Stomach (tissue), 8 donors: ENCODE measurements at regions not wholly inside any gene's neighbourhood (a gene's known extent, or its start where the extent isn't known, plus 50 kb on each side); places are given as distances from the start of the nearest gene placed in this dataset.

Experiments
- DNase-seq, 2 donors: peaks; one replicate each; pipeline versions ENCODE4 v3.0.0 to v3.0.0-alpha.2; 2013 to 2019
- H3K27ac ChIP-seq, 5 donors: fragments of 200-600 bp in 4 of 5; sonication (generic) in 4 of 5; one replicate each; pipeline ENCODE4 v1.5.1; 2013 to 2019; ENCODE audit warnings: mild to moderate bottlenecking in 1 of 5, moderate library complexity in 1 of 5
- H3K27me3 ChIP-seq, 3 donors: fragments of 200-600 bp; sonication (generic); one replicate each; pipeline ENCODE4 v1.5.1; 2017 to 2019; ENCODE audit warnings: mixed run types in 1 of 3
- H3K36me3 ChIP-seq, 4 donors: fragments of 200-600 bp; sonication (generic); 1 replicate in 3 of 4; 2 replicates in 1 of 4; pipeline ENCODE4 v1.5.1; 2016 to 2019
- H3K4me1 ChIP-seq, 4 donors: fragments of 200-600 bp; sonication (generic); one replicate each; pipeline ENCODE4 v1.5.1; 2016 to 2019
- H3K4me3 ChIP-seq, 4 donors: fragments of 200-600 bp; sonication (generic) in 3 of 4; one replicate each; pipeline ENCODE4 v1.5.1; 2016 to 2019; ENCODE audit warnings: mild to moderate bottlenecking in 1 of 4
- H3K9me3 ChIP-seq, 4 donors: fragments of 200-600 bp; sonication (generic); one replicate each; pipeline ENCODE4 v1.5.1; 2016 to 2019
- EP300 ChIP-seq: sonication (generic); formaldehyde crosslinking; IDR thresholded peaks from one replicate; pipeline ENCODE4 v1.6.1; 2017; ENCODE audit warnings: antibody characterized with exemption
- POLR2A ChIP-seq, 4 donors: fragments of 450-650 bp; IDR thresholded peaks; one replicate each; pipeline ENCODE4 v1.6.1; 2016; ENCODE audit warnings: antibody characterized with exemption in 4 of 4, control low read depth in 2 of 4, mild to moderate bottlenecking in 1 of 4, moderate library complexity in 1 of 4
- POLR2AphosphoS5 ChIP-seq, 3 donors: sonication (generic); formaldehyde crosslinking; IDR thresholded peaks; one replicate each; pipeline ENCODE4 v1.6.1; 2016; ENCODE audit warnings: antibody characterized with exemption in 3 of 3
- WGBS, 5 donors: extraction: QIAGEN DNeasy Blood & Tissue Kit in 3 of 5; methylation state at CpG; one replicate each; pipeline versions ENCODE4 v1.1.5 to v1.1.7; 2013 to 2018; 5-methylcytosine and 5-hydroxymethylcytosine counted together
- intact Hi-C: fragments of 100-400 bp; cut with DNase I; formaldehyde crosslinking; loops from one replicate; pipeline ENCODE4 v1.15.1; 2023; ENCODE audit warnings: low total_unique reads
- TF ChIP-seq, protein P1 (sequence below), 7 experiments: fragments of 450-650 bp in 4 of 7; fragments of 200-600 bp in 3 of 7; sonication (generic) in 3 of 7; IDR thresholded peaks; one replicate each; pipeline ENCODE4 v1.5.1; 2016 to 2019; ENCODE audit warnings: antibody characterized with exemption in 7 of 7, control low read depth in 2 of 7, mild to moderate bottlenecking in 1 of 7
- donor health status: healthy with polysubstance abuse.
- donor health status: Bipolar disorder and iron deficiency.
- donor health status: healthy.

DNA sequence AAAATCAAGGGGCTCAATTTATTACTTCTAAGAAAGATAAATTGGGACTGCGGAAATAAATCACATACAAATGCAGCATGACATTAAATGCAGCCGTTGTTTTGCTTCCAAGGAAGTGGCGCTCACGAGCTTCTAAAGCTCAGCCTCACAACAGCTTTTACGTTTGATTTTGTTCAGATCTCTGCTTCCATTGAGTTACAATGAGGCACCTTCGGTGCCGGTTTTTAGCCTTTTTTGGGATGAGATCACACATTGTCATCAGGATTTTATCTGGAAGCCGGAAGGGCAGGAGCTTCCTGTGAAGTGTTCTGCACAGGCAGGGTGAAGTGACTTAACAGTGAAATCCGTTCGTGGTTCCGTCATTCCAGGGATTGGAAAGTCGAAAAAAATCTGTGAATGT lies 209.8 kb downstream of the DCDC2C start:
- H3K27me3 ChIP-seq, result no peaks in the 10 kb centered on the region
- H3K4me1 ChIP-seq, result no peaks in the 10 kb centered on the region
- WGBS, 5 donors, result 60 to 76% (median 73%) methylated on average over 12 of the region's 12 CpGs
- no peak for DNase-seq
- no peaks in the 10 kb centered on the region for H3K36me3 ChIP-seq
- H3K9me3 ChIP-seq, result peaks cover 0 to 17% (median 10%) of the 10 kb centered on the region in 4 donors
- H3K4me3 ChIP-seq, result no peak overlapping the region
- intact Hi-C loops, result no loop called here
- TF ChIP-seq, protein P1, sequence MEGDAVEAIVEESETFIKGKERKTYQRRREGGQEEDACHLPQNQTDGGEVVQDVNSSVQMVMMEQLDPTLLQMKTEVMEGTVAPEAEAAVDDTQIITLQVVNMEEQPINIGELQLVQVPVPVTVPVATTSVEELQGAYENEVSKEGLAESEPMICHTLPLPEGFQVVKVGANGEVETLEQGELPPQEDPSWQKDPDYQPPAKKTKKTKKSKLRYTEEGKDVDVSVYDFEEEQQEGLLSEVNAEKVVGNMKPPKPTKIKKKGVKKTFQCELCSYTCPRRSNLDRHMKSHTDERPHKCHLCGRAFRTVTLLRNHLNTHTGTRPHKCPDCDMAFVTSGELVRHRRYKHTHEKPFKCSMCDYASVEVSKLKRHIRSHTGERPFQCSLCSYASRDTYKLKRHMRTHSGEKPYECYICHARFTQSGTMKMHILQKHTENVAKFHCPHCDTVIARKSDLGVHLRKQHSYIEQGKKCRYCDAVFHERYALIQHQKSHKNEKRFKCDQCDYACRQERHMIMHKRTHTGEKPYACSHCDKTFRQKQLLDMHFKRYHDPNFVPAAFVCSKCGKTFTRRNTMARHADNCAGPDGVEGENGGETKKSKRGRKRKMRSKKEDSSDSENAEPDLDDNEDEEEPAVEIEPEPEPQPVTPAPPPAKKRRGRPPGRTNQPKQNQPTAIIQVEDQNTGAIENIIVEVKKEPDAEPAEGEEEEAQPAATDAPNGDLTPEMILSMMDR (IDR thresholded peaks at IDR 0.05), result no peak
- no peak for TF ChIP-seq POLR2AphosphoS5 (IDR thresholded peaks at IDR 0.05)
- no peak for TF ChIP-seq POLR2A (IDR thresholded peaks at IDR 0.05)
- no peak for TF ChIP-seq EP300
- no peak overlapping the region for H3K27ac ChIP-seq

DNA sequence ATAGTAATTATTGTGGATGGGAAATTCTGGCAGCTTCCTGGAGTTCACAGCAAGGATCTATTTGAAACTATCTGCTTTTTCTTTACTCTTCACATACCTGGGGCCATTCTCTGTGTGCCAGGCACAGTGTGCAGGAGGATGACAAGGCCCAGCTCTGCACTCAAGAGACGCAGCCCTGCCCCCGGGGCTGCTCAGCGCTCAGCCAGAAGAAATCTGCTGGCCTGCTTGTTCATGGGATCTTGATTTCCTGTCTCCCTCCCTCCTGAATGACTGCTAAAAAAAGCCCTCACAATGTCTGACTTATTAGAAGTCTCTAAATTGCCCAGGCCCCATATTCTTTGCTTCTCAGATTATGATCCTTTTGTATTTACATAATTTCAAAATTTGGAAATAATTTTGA lies 210.9 kb downstream of the DCDC2C start:
- no peaks in the 10 kb centered on the region for H3K27me3 ChIP-seq
- H3K36me3 ChIP-seq, result no peaks in the 10 kb centered on the region
- no peak for DNase-seq
- H3K9me3 ChIP-seq, result peaks cover 0 to 6% (median 2%) of the 10 kb centered on the region in 4 donors
- H3K4me3 ChIP-seq, result no peak overlapping the region
- no peaks in the 10 kb centered on the region for H3K4me1 ChIP-seq
- 65 to 70% (median 68%) methylated on average over 3 of the region's 3 CpGs for WGBS, 5 donors
- TF ChIP-seq, protein P1 (IDR thresholded peaks at IDR 0.05), result no peak
- TF ChIP-seq POLR2A (IDR thresholded peaks at IDR 0.05), result no peak
- TF ChIP-seq POLR2AphosphoS5 (IDR thresholded peaks at IDR 0.05), result no peak
- no peak for TF ChIP-seq EP300
- intact Hi-C loops, result no loop called here
- no peak overlapping the region for H3K27ac ChIP-seq

DNA sequence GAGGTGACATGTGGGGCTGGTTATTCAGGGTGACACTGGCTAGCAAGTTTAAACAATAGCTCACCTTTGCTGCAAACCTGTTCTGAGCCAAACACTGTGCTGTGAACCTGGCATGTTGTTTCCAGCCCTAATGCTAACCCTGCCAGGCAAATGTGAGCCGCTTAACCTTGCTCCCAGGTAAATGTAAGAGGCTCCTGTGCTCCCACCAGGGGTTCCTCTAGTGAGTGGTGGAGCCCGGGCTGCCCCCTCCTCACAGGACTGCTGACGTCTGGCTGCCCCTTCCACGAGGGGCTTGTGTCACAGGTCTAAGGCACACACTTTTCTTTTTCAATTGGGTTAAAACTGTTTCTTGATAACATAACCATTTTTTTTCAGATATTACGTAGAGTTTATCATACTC lies 223.7 kb downstream of the DCDC2C start:
- WGBS, 5 donors, result 47 to 60% (median 56%) methylated on average over 5 of the region's 5 CpGs
- TF ChIP-seq EP300 (no peak), POLR2AphosphoS5 (IDR thresholded peaks at IDR 0.05) (no peak)
- TF ChIP-seq, protein P1 (IDR thresholded peaks at IDR 0.05), result no peak
- H3K9me3 ChIP-seq, result peaks cover 0 to 3% (median 0%) of the 10 kb centered on the region in 4 donors
- H3K27me3 ChIP-seq, result no peaks in the 10 kb centered on the region
- no peaks in the 10 kb centered on the region for H3K36me3 ChIP-seq
- intact Hi-C loops, result no loop called here
- peak overlapping the region in 1 of 5 donors; percentile 69 for H3K27ac ChIP-seq
- DNase-seq, result peak in 1 of 2 donors; percentile 35
- H3K4me1 ChIP-seq, result peaks cover 0 to 10% (median 0%) of the 10 kb centered on the region in 4 donors
- H3K4me3 ChIP-seq, result no peak overlapping the region

DNA sequence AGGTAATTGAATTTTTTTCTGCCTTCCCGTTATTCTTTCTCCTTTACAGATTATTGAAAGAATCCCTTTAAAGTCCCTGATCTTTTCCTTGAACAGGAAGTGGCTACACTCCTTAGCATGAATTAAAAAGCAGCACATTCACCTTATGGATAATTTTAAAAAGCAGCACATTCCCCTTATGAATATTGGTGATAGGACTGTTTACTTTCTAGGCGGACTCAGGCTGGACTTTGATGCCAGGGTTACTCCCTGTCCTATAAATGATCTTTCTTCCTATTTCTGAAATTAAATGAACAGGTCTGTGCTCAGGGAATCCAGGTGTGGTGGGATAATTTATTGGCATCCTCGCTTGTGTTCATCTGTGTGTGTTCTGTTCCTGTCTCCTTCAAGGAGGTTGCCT lies 226.0 kb downstream of the DCDC2C start:
- intact Hi-C loops, result no loop called here
- no peak for TF ChIP-seq POLR2AphosphoS5 (IDR thresholded peaks at IDR 0.05)
- no peak for TF ChIP-seq EP300
- TF ChIP-seq, protein P1 (IDR thresholded peaks at IDR 0.05), result no peak
- no peak for TF ChIP-seq POLR2A (IDR thresholded peaks at IDR 0.05)
- WGBS, 5 donors, result 32 to 60% (median 40%) methylated on average over 3 of the region's 3 CpGs

More for the DNA sequence above, 226.0 kb downstream of the DCDC2C start:
- DNase-seq, result peak in 1 of 2 donors; percentile 32
- no peaks in the 10 kb centered on the region for H3K36me3 ChIP-seq
- peaks cover 0 to 14% (median 5%) of the 10 kb centered on the region in 4 donors for H3K9me3 ChIP-seq
- peak overlapping the region in 3 of 5 donors; percentile 38 to 80 (median 52) for H3K27ac ChIP-seq
- peaks cover 0 to 10% (median 0%) of the 10 kb centered on the region in 4 donors for H3K4me1 ChIP-seq
- no peaks in the 10 kb centered on the region for H3K27me3 ChIP-seq
- H3K4me3 ChIP-seq, result no peak overlapping the region
